ENCODE measurements at regions not wholly inside any gene's neighbourhood (a gene's known extent, or its start where the extent isn't known, plus 50 kb on each side); places are given as distances from the start of the nearest gene placed in this dataset.

DNA sequence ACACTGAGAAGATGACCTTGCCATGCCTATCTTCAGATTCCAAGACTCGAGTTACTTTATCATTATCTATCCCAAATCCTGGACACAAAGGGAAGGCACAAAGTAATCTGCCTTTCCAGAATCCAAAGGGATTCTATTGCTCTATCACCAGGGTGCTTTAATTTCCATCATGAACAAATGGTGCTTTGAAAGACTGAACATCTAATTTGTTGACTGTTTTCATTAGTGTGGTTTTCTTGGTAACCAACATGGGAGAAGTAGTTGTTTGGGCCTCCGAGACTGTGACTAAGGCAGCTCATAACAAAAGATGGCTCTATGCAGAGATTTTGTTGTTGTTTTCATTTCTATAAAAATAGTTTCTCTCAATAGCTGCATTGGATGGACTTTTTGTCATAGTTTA is 441.0 kb upstream of the SOX9 start (continued):
- TF ChIP-seq, protein P1, sequence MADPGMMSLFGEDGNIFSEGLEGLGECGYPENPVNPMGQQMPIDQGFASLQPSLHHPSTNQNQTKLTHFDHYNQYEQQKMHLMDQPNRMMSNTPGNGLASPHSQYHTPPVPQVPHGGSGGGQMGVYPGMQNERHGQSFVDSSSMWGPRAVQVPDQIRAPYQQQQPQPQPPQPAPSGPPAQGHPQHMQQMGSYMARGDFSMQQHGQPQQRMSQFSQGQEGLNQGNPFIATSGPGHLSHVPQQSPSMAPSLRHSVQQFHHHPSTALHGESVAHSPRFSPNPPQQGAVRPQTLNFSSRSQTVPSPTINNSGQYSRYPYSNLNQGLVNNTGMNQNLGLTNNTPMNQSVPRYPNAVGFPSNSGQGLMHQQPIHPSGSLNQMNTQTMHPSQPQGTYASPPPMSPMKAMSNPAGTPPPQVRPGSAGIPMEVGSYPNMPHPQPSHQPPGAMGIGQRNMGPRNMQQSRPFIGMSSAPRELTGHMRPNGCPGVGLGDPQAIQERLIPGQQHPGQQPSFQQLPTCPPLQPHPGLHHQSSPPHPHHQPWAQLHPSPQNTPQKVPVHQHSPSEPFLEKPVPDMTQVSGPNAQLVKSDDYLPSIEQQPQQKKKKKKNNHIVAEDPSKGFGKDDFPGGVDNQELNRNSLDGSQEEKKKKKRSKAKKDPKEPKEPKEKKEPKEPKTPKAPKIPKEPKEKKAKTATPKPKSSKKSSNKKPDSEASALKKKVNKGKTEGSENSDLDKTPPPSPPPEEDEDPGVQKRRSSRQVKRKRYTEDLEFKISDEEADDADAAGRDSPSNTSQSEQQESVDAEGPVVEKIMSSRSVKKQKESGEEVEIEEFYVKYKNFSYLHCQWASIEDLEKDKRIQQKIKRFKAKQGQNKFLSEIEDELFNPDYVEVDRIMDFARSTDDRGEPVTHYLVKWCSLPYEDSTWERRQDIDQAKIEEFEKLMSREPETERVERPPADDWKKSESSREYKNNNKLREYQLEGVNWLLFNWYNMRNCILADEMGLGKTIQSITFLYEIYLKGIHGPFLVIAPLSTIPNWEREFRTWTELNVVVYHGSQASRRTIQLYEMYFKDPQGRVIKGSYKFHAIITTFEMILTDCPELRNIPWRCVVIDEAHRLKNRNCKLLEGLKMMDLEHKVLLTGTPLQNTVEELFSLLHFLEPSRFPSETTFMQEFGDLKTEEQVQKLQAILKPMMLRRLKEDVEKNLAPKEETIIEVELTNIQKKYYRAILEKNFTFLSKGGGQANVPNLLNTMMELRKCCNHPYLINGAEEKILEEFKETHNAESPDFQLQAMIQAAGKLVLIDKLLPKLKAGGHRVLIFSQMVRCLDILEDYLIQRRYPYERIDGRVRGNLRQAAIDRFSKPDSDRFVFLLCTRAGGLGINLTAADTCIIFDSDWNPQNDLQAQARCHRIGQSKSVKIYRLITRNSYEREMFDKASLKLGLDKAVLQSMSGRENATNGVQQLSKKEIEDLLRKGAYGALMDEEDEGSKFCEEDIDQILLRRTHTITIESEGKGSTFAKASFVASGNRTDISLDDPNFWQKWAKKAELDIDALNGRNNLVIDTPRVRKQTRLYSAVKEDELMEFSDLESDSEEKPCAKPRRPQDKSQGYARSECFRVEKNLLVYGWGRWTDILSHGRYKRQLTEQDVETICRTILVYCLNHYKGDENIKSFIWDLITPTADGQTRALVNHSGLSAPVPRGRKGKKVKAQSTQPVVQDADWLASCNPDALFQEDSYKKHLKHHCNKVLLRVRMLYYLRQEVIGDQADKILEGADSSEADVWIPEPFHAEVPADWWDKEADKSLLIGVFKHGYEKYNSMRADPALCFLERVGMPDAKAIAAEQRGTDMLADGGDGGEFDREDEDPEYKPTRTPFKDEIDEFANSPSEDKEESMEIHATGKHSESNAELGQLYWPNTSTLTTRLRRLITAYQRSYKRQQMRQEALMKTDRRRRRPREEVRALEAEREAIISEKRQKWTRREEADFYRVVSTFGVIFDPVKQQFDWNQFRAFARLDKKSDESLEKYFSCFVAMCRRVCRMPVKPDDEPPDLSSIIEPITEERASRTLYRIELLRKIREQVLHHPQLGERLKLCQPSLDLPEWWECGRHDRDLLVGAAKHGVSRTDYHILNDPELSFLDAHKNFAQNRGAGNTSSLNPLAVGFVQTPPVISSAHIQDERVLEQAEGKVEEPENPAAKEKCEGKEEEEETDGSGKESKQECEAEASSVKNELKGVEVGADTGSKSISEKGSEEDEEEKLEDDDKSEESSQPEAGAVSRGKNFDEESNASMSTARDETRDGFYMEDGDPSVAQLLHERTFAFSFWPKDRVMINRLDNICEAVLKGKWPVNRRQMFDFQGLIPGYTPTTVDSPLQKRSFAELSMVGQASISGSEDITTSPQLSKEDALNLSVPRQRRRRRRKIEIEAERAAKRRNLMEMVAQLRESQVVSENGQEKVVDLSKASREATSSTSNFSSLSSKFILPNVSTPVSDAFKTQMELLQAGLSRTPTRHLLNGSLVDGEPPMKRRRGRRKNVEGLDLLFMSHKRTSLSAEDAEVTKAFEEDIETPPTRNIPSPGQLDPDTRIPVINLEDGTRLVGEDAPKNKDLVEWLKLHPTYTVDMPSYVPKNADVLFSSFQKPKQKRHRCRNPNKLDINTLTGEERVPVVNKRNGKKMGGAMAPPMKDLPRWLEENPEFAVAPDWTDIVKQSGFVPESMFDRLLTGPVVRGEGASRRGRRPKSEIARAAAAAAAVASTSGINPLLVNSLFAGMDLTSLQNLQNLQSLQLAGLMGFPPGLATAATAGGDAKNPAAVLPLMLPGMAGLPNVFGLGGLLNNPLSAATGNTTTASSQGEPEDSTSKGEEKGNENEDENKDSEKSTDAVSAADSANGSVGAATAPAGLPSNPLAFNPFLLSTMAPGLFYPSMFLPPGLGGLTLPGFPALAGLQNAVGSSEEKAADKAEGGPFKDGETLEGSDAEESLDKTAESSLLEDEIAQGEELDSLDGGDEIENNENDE (IDR thresholded peaks at IDR 0.05; ENCODE audit: insufficient replicate concordance, low read length): no peak
- no peak for TF ChIP-seq SP1 (IDR thresholded peaks at IDR 0.05; ENCODE audit: low read depth, low read length)
- TF ChIP-seq CBX8 (IDR thresholded peaks at IDR 0.05; ENCODE audit: borderline replicate concordance, low read depth, low read length): no peak
- TF ChIP-seq, protein P2, sequence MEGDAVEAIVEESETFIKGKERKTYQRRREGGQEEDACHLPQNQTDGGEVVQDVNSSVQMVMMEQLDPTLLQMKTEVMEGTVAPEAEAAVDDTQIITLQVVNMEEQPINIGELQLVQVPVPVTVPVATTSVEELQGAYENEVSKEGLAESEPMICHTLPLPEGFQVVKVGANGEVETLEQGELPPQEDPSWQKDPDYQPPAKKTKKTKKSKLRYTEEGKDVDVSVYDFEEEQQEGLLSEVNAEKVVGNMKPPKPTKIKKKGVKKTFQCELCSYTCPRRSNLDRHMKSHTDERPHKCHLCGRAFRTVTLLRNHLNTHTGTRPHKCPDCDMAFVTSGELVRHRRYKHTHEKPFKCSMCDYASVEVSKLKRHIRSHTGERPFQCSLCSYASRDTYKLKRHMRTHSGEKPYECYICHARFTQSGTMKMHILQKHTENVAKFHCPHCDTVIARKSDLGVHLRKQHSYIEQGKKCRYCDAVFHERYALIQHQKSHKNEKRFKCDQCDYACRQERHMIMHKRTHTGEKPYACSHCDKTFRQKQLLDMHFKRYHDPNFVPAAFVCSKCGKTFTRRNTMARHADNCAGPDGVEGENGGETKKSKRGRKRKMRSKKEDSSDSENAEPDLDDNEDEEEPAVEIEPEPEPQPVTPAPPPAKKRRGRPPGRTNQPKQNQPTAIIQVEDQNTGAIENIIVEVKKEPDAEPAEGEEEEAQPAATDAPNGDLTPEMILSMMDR (IDR thresholded peaks at IDR 0.05; ENCODE audit: control extremely low read depth in 1 of 3, insufficient read depth in 1 of 3, low read depth in 1 of 3, low read length in 3 of 3): no peak
- TF ChIP-seq RFX5 (IDR thresholded peaks at IDR 0.05; ENCODE audit: borderline replicate concordance, low read depth, low read length): no peak
- TF ChIP-seq CBX5 (IDR thresholded peaks at IDR 0.05; ENCODE audit: low read depth, low read length): no peak
- no peak for TF ChIP-seq CREB1 (IDR thresholded peaks at IDR 0.05)
- no peak for TF ChIP-seq ZNF274 (IDR thresholded peaks at IDR 0.05; ENCODE audit: borderline replicate concordance, extremely low read depth, low read length)
- TF ChIP-seq, protein P3, sequence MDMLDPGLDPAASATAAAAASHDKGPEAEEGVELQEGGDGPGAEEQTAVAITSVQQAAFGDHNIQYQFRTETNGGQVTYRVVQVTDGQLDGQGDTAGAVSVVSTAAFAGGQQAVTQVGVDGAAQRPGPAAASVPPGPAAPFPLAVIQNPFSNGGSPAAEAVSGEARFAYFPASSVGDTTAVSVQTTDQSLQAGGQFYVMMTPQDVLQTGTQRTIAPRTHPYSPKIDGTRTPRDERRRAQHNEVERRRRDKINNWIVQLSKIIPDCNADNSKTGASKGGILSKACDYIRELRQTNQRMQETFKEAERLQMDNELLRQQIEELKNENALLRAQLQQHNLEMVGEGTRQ (IDR thresholded peaks at IDR 0.05; ENCODE audit: low read length): no peak
